K562 (cell line): ENCODE measurements at regions not wholly inside any gene's neighbourhood (a gene's known extent, or its start where the extent isn't known, plus 50 kb on each side); places are given as distances from the start of the nearest gene placed in this dataset.

ENCODE experiments used
- ATAC-seq: fragments of 200-7000 bp; cut with Tn5 transposase; 3 replicates; pipeline ENCODE4 v1.9.1; 2020; ENCODE audit warnings: moderate library complexity
- BruUV-seq: library from RNA; stranded (reverse); fragments of 400-500 nt; replicated peaks from 2 replicates; lab custom pipeline; 2021; lab: Mats Ljungman, UMichigan
- CTCF ChIA-PET: fragments of 300-600 bp; formaldehyde crosslinking; extraction: SDS; loops from one replicate; lab custom pipeline; 2021; ENCODE audit warnings: low intra/inter-chr PET ratio; lab: Yijun Ruan, JAX
- POLR2A ChIA-PET: fragments of 300-600, 350-650 bp; sonication (Branson Sonifier 250); formaldehyde crosslinking; extraction: SDS; loops from one replicate; lab custom pipeline; 2021; ENCODE audit warnings: antibody characterized with exemption, inconsistent platforms; lab: Yijun Ruan, JAX
- DNase-seq, 4 experiments: peaks; one replicate each; pipeline versions ENCODE4 v3.0.0 to v3.0.0-alpha.2; 2011 to 2018; ENCODE audit warnings: low spot score in 3 of 4, mixed read lengths in 3 of 4; ENCODE audit errors: extremely low read depth in 1 of 4
- FAIRE-seq: peaks from 2 replicates; lab custom pipeline; 2011; peaks lifted over from hg19 to GRCh38; lab: Jason Lieb, UNC
- H2AFZ ChIP-seq: 2 replicates; pipeline ENCODE4 v1.6.0; 2011; ENCODE audit warnings: low read depth, low read length, control low read depth, inconsistent platforms
- H3K27ac ChIP-seq: fragments of 200-600 bp; 3 replicates; pipeline ENCODE4 v1.8.0; 2011; ENCODE audit warnings: low read depth, mild to moderate bottlenecking, control low read depth, inconsistent platforms, low read length, moderate library complexity, mixed read lengths; ENCODE audit errors: extremely low read depth
- H3K27me3 ChIP-seq, 2 experiments: fragments of 300-600 bp in 1 of 2; 2 replicates in 1 of 2; 3 replicates in 1 of 2; pipeline versions ENCODE4 v1.6.0 to v1.8.0; 2011; ENCODE audit warnings: inconsistent platforms in 2 of 2, low read length in 2 of 2, mild to moderate bottlenecking in 1 of 2, mixed read lengths in 1 of 2, moderate library complexity in 1 of 2; ENCODE audit not compliant: control insufficient read depth in 2 of 2, insufficient read depth in 2 of 2
- H3K36me3 ChIP-seq: fragments of 300-600 bp; 3 replicates; pipeline ENCODE4 v1.8.0; 2011; ENCODE audit warnings: mild to moderate bottlenecking, low read length, inconsistent platforms; ENCODE audit not compliant: control insufficient read depth, insufficient read depth
- H3K4me1 ChIP-seq, 2 experiments: fragments of 200-600 bp in 1 of 2; replicated peaks in 1 of 2; 2 replicates in 1 of 2; 3 replicates in 1 of 2; pipeline versions ENCODE4 v1.5.1 to v1.8.0; 2011; ENCODE audit warnings: inconsistent platforms in 2 of 2, low read length in 2 of 2, mild to moderate bottlenecking in 1 of 2, mixed read lengths in 1 of 2, moderate library complexity in 1 of 2; ENCODE audit not compliant: control insufficient read depth in 2 of 2, insufficient read depth in 2 of 2
- H3K4me2 ChIP-seq: 2 replicates; pipeline ENCODE4 v1.6.1; 2011; ENCODE audit warnings: low read length, control low read depth, inconsistent platforms, mixed read lengths; ENCODE audit not compliant: insufficient read depth
- H3K4me3 ChIP-seq: fragments of 200-600 bp; sonication (generic), shearing (Covaris generic); 2 replicates; pipeline ENCODE4 v1.5.1; 2016; ENCODE audit warnings: control low read depth, inconsistent platforms
- H3K79me2 ChIP-seq: fragments of 200-600 bp; 3 replicates; pipeline ENCODE4 v1.8.0; 2011; ENCODE audit warnings: low read length, inconsistent platforms; ENCODE audit not compliant: control insufficient read depth, insufficient read depth
- H3K9ac ChIP-seq, 2 experiments: 2 replicates each; pipeline versions ENCODE4 v1.6.0 to v1.6.1; 2011; ENCODE audit warnings: low read depth in 2 of 2, low read length in 2 of 2, control low read depth in 1 of 2, inconsistent platforms in 1 of 2, mild to moderate bottlenecking in 1 of 2, mixed read lengths in 1 of 2; ENCODE audit not compliant: insufficient read depth in 1 of 2
- H3K9me1 ChIP-seq: one replicate; pipeline ENCODE4 v1.6.0; 2011; ENCODE audit warnings: inconsistent platforms, mild to moderate bottlenecking, low read length, moderate library complexity; ENCODE audit not compliant: control insufficient read depth, insufficient read depth
- H3K9me3 ChIP-seq: replicated peaks from 2 replicates; pipeline ENCODE4 v1.5.1; 2011; ENCODE audit warnings: low read depth, low read length, inconsistent platforms; ENCODE audit not compliant: control insufficient read depth, insufficient read depth
- H4K20me1 ChIP-seq: replicated peaks from 2 replicates; pipeline ENCODE4 v1.6.1; 2011; ENCODE audit warnings: low read length, inconsistent platforms, mixed read lengths; ENCODE audit not compliant: control insufficient read depth, insufficient read depth
- CBFB ChIP-seq: sonication (generic); formaldehyde crosslinking; IDR thresholded peaks from 2 replicates; pipeline ENCODE4 v1.4.0; 2020; ENCODE audit warnings: mild to moderate bottlenecking, missing genetic modification reagents
- CHD1 ChIP-seq: fragments of 200-600 bp; sonication (generic); IDR thresholded peaks from one replicate; pipeline ENCODE4 v1.6.1; 2012; ENCODE audit warnings: mild to moderate bottlenecking, moderate library complexity, low read length, inconsistent platforms
- DACH1 ChIP-seq: fragments of 450-650 bp; IDR thresholded peaks from 2 replicates; pipeline ENCODE4 v1.6.1; 2018; ENCODE audit not compliant: partially characterized antibody
- ERF ChIP-seq: fragments of 450-650 bp; formaldehyde crosslinking; IDR thresholded peaks from 2 replicates; pipeline ENCODE4 v1.4.0; 2020; ENCODE audit warnings: mild to moderate bottlenecking, mixed read lengths
- ESRRA ChIP-seq: fragments of 450-650 bp; IDR thresholded peaks from 2 replicates; pipeline ENCODE4 v1.6.1; 2014; ENCODE audit warnings: low read depth, mild to moderate bottlenecking, moderate library complexity, borderline replicate concordance
- FOS ChIP-seq: IDR thresholded peaks from 3 replicates; pipeline ENCODE4 v1.6.1; 2011; ENCODE audit not compliant: insufficient read length; ENCODE audit errors: extremely low read depth
- FOXJ2 ChIP-seq: fragments of 200-800 bp; sonication (Bioruptor generic); IDR thresholded peaks from 2 replicates; pipeline ENCODE4 v1.6.1; 2016; ENCODE audit warnings: missing genetic modification characterization, missing compliant biosample characterization
- FOXK2 ChIP-seq, 2 experiments: fragments of 450-650 bp; IDR thresholded peaks in 1 of 2; conservative IDR thresholded peaks in 1 of 2; 2 replicates each; pipeline ENCODE4 v1.6.1; 2016; ENCODE audit warnings: low read depth in 2 of 2, mild to moderate bottlenecking in 1 of 2
- GTF3C2 ChIP-seq: IDR thresholded peaks from 3 replicates; pipeline ENCODE4 v1.6.1; 2011; ENCODE audit warnings: borderline replicate concordance, mild to moderate bottlenecking, moderate library complexity; ENCODE audit not compliant: insufficient read length; ENCODE audit errors: extremely low read depth
- MTA2 ChIP-seq: fragments of 450-650 bp; IDR thresholded peaks from 2 replicates; pipeline ENCODE4 v1.6.1; 2016; ENCODE audit warnings: low read depth
- NCOA1 ChIP-seq: fragments of 450-650 bp; IDR thresholded peaks from 2 replicates; pipeline ENCODE4 v1.6.1; 2016; ENCODE audit warnings: low read depth
- PHF21A ChIP-seq: fragments of 450-650 bp; IDR thresholded peaks from 2 replicates; pipeline ENCODE4 v1.6.1; 2017; ENCODE audit warnings: low read depth, borderline replicate concordance
- U2AF1 ChIP-seq: fragments of 200-400 bp; formaldehyde crosslinking; optimal IDR thresholded peaks from 2 replicates; pipeline ENCODE3; 2017; ENCODE audit warnings: mild to moderate bottlenecking, low read depth, low read length, moderate library complexity
- U2AF2 ChIP-seq: fragments of 200-400 bp; formaldehyde crosslinking; optimal IDR thresholded peaks from 2 replicates; pipeline ENCODE3; 2017; ENCODE audit warnings: low read depth, mild to moderate bottlenecking, low read length
- ZBTB43 ChIP-seq: sonication (generic); formaldehyde crosslinking; IDR thresholded peaks from 2 replicates; pipeline ENCODE4 v1.8.0; 2023; ENCODE audit warnings: mild to moderate bottlenecking, missing genetic modification reagents
- WGBS: fragments of 100-300 bp; shearing (Covaris generic); methylation state at CpG from one replicate; pipeline ENCODE4 v1.1.6; 2016; ENCODE audit warnings: low coverage, mixed read lengths; ENCODE audit not compliant: insufficient coverage; ENCODE audit errors: missing lambda C conversion rate; 5-methylcytosine and 5-hydroxymethylcytosine counted together
- in situ Hi-C: fragments of 300-500 bp; cut with MboI; formaldehyde crosslinking; loops from 4 replicates; pipeline ENCODE4 v1.15.0; 2018; ENCODE audit warnings: inconsistent platforms, mixed read lengths
- intact Hi-C: fragments of 100-400 bp; cut with micrococcal nuclease; formaldehyde crosslinking; loops from 2 replicates; pipeline ENCODE4 v1.14.2; 2022

GRCh38 chr3:127419641-127420553 is 132.1 kb upstream of the PRR20G start:
- FAIRE-seq (no peak), DNase-seq (no peak), ATAC-seq (no peak)
- CTCF ChIA-PET, result no interaction called here
- Histone ChIP-seq H3K27me3 (peaks cover 0 to 44% of the 10 kb centered on the region in 2 experiments; a peak in 2 of 5 replicates), H3K36me3 (no peaks in the 10 kb centered on the region), H4K20me1 (peaks cover 3% of the 10 kb centered on the region; the same call in 1 of the 2 replicates), H3K4me2 (no peak overlapping the region), H2AFZ (no peak overlapping the region), H3K9me1 (no peaks in the 10 kb centered on the region), H3K4me1 (no peaks in the 10 kb centered on the region), H3K79me2 (no peaks in the 10 kb centered on the region), H3K4me3 (no peak overlapping the region), H3K9ac (no peak overlapping the region), H3K27ac (no peak overlapping the region), H3K9me3 (no peaks in the 10 kb centered on the region)
- intact Hi-C loops, result no loop called here
- in situ Hi-C loops, result no loop called here
- no peak for TF ChIP-seq MTA2
- no peak for TF ChIP-seq ERF (CRISPR knock-in tag)
- TF ChIP-seq PHF21A, result no peak
- no peak for TF ChIP-seq CHD1
- no peak for TF ChIP-seq FOS
- no peak for TF ChIP-seq GTF3C2
- no peak for TF ChIP-seq FOXJ2 (tag)
- TF ChIP-seq ZBTB43 (CRISPR knock-in tag), result no peak
- TF ChIP-seq U2AF1, result no peak
- no peak for TF ChIP-seq NCOA1
- no peak for TF ChIP-seq FOXK2 (conservative IDR thresholded peaks at IDR 0.05 in 1 of 2, IDR thresholded peaks at IDR 0.05 in 1 of 2; ENCODE audit: low read depth in 2 of 2)
- no peak for TF ChIP-seq ESRRA
- TF ChIP-seq CBFB, result no peak
- TF ChIP-seq U2AF2, result no peak
- no peak for TF ChIP-seq DACH1
- 0% methylated on average over 12 of the region's 12 CpGs for WGBS
- no TSS peak for BruUV-seq
- POLR2A ChIA-PET, result interaction anchor here (0.6 kb wide), 2 partner anchors 26 to 204 kb away, joined by 3 to 5 read pairs; no protein-coding TSS in a partner anchor
